ENCODE measurements at regions not wholly inside any gene's neighbourhood (a gene's known extent, or its start where the extent isn't known, plus 50 kb on each side); places are given as distances from the start of the nearest gene placed in this dataset.

- Histone ChIP-seq H3K4me1 (ENCODE audit: control insufficient read depth in 4 of 4, insufficient read depth in 4 of 4, low read length in 3 of 4) (no peaks in the 10 kb centered on the region), H3K9ac (ENCODE audit: low read depth in 1 of 2, low read length in 2 of 2) (no peak overlapping the region), H3K27me3 (ENCODE audit: control insufficient read depth in 4 of 4, insufficient read depth in 4 of 4, low read length in 3 of 4) (no peaks in the 10 kb centered on the region), H3K36me3 (ENCODE audit: control insufficient read depth in 4 of 4, insufficient read depth in 3 of 4, low read depth in 1 of 4, low read length in 3 of 4) (no peaks in the 10 kb centered on the region), H3K9me3 (ENCODE audit: control insufficient read depth in 4 of 4, low read length in 3 of 4) (no peaks in the 10 kb centered on the region), H3K4me3 (ENCODE audit: low read depth in 1 of 3, low read length in 3 of 3) (no peak overlapping the region), H3K27ac (ENCODE audit: low read depth in 1 of 2, low read length in 2 of 2) (no peak overlapping the region)
- no peak for TF ChIP-seq YY1 (IDR thresholded peaks at IDR 0.05)
- no peak for TF ChIP-seq NR2F2 (IDR thresholded peaks at IDR 0.05)
- TF ChIP-seq FOXA1 (IDR thresholded peaks at IDR 0.05): no peak
- TF ChIP-seq SP1 (IDR thresholded peaks at IDR 0.05): no peak
- no peak for TF ChIP-seq JUND (IDR thresholded peaks at IDR 0.05)
- no peak for TF ChIP-seq RXRA (IDR thresholded peaks at IDR 0.05)
- TF ChIP-seq, protein P1, sequence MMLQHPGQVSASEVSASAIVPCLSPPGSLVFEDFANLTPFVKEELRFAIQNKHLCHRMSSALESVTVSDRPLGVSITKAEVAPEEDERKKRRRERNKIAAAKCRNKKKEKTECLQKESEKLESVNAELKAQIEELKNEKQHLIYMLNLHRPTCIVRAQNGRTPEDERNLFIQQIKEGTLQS (IDR thresholded peaks at IDR 0.05): no peak
- no peak for TF ChIP-seq GABPA (IDR thresholded peaks at IDR 0.05 in 1 of 2, conservative IDR thresholded peaks at IDR 0.05 in 1 of 2)
- TF ChIP-seq, protein P2, sequence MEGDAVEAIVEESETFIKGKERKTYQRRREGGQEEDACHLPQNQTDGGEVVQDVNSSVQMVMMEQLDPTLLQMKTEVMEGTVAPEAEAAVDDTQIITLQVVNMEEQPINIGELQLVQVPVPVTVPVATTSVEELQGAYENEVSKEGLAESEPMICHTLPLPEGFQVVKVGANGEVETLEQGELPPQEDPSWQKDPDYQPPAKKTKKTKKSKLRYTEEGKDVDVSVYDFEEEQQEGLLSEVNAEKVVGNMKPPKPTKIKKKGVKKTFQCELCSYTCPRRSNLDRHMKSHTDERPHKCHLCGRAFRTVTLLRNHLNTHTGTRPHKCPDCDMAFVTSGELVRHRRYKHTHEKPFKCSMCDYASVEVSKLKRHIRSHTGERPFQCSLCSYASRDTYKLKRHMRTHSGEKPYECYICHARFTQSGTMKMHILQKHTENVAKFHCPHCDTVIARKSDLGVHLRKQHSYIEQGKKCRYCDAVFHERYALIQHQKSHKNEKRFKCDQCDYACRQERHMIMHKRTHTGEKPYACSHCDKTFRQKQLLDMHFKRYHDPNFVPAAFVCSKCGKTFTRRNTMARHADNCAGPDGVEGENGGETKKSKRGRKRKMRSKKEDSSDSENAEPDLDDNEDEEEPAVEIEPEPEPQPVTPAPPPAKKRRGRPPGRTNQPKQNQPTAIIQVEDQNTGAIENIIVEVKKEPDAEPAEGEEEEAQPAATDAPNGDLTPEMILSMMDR (IDR thresholded peaks at IDR 0.05; ENCODE audit: low read depth, low read length, missing input control): no peak
- no peak for TF ChIP-seq HNF4A (conservative IDR thresholded peaks at IDR 0.05)
- no peak for TF ChIP-seq RAD21 (IDR thresholded peaks at IDR 0.05)
- TF ChIP-seq FOXA2 (IDR thresholded peaks at IDR 0.05): no peak
- TF ChIP-seq, protein P3, sequence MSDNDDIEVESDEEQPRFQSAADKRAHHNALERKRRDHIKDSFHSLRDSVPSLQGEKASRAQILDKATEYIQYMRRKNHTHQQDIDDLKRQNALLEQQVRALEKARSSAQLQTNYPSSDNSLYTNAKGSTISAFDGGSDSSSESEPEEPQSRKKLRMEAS (IDR thresholded peaks at IDR 0.05): no peak
- no peak for DNase-seq (ENCODE audit: low spot score)
- WGBS: 34% methylated on average over 1 of the region's 1 CpG
Observed at GRCh38 chr9:75695921-75696320, 194.6 kb upstream of the PCSK5 start.

DNA sequence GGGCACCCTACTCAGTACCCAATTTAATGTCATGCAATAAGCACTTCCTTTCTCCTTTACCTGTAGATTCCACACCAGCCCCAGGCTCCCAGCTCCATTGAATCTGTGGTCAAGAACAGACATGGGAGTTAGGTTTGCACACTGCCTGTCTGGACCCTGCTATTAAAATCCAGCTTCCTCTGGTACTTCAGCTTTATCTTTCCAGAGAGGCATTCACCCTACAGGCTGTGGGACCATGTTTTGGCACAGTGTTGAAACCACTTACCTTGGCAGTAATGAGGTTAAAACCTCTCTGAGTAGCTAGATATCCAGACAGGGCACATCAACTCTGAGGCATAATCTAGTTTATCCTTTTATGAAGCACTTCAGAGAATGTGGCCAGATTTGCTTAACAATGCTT is 191.5 kb upstream of the PCSK5 start:
- DNase-seq (ENCODE audit: low spot score): no peak

More for the DNA sequence above, 191.5 kb upstream of the PCSK5 start:
- Histone ChIP-seq H3K4me1 (ENCODE audit: control insufficient read depth in 4 of 4, insufficient read depth in 4 of 4, low read length in 3 of 4) (no peaks in the 10 kb centered on the region), H3K27ac (ENCODE audit: low read depth in 1 of 2, low read length in 2 of 2) (no peak overlapping the region), H3K9me3 (ENCODE audit: control insufficient read depth in 4 of 4, low read length in 3 of 4) (no peaks in the 10 kb centered on the region), H3K36me3 (ENCODE audit: control insufficient read depth in 4 of 4, insufficient read depth in 3 of 4, low read depth in 1 of 4, low read length in 3 of 4) (no peaks in the 10 kb centered on the region), H3K4me3 (ENCODE audit: low read depth in 1 of 3, low read length in 3 of 3) (no peak overlapping the region), H3K9ac (ENCODE audit: low read depth in 1 of 2, low read length in 2 of 2) (no peak overlapping the region), H3K27me3 (ENCODE audit: control insufficient read depth in 4 of 4, insufficient read depth in 4 of 4, low read length in 3 of 4) (no peaks in the 10 kb centered on the region)
- TF ChIP-seq GABPA (IDR thresholded peaks at IDR 0.05 in 1 of 2, conservative IDR thresholded peaks at IDR 0.05 in 1 of 2): no peak
- TF ChIP-seq SP1 (IDR thresholded peaks at IDR 0.05): no peak
- TF ChIP-seq, protein P2 (IDR thresholded peaks at IDR 0.05; ENCODE audit: low read depth, low read length, missing input control): no peak
- no peak for TF ChIP-seq JUND (IDR thresholded peaks at IDR 0.05)
- TF ChIP-seq NR2F2 (IDR thresholded peaks at IDR 0.05): no peak
- TF ChIP-seq, protein P3 (IDR thresholded peaks at IDR 0.05): no peak
- TF ChIP-seq, protein P1 (IDR thresholded peaks at IDR 0.05): no peak
- no peak for TF ChIP-seq ZBTB33 (IDR thresholded peaks at IDR 0.05)
- TF ChIP-seq YY1 (IDR thresholded peaks at IDR 0.05): no peak
- no peak for TF ChIP-seq HNF4A (conservative IDR thresholded peaks at IDR 0.05)
- no peak for TF ChIP-seq RAD21 (IDR thresholded peaks at IDR 0.05)
- TF ChIP-seq HNF4G (IDR thresholded peaks at IDR 0.05): no peak
- TF ChIP-seq FOXA2 (IDR thresholded peaks at IDR 0.05): no peak
- no peak for TF ChIP-seq TAF1 (conservative IDR thresholded peaks at IDR 0.05)
- TF ChIP-seq FOXA1 (IDR thresholded peaks at IDR 0.05): no peak
- TF ChIP-seq REST (IDR thresholded peaks at IDR 0.05): no peak
- TF ChIP-seq EGR1 (IDR thresholded peaks at IDR 0.05; ENCODE audit: low read depth in 2 of 2): no peak
- no peak for TF ChIP-seq RXRA (IDR thresholded peaks at IDR 0.05)

Data from liver (tissue), 8 donors.